HEK293 (cell line): ENCODE measurements at regions not wholly inside any gene's neighbourhood (a gene's known extent, or its start where the extent isn't known, plus 50 kb on each side); places are given as distances from the start of the nearest gene placed in this dataset.

ENCODE experiments used
- CTCF ChIA-PET: fragments of 350-600 bp; formaldehyde crosslinking; extraction: SDS; loops from one replicate; lab custom pipeline; 2021; ENCODE audit warnings: antibody characterized with exemption; lab: Yijun Ruan, JAX
- POLR2A ChIA-PET: fragments of 300-600 bp; formaldehyde crosslinking; extraction: SDS; loops from one replicate; lab custom pipeline; 2020; ENCODE audit warnings: antibody characterized with exemption, inconsistent platforms; lab: Yijun Ruan, JAX
- H3K27ac ChIP-seq: fragments of 200-500 bp; sonication (Bioruptor generic); 2 replicates; pipeline ENCODE4 v1.5.1; 2014; ENCODE audit warnings: low read depth, low read length, control low read depth, inconsistent platforms; ENCODE audit errors: extremely low read depth
- H3K36me3 ChIP-seq, 2 experiments: fragments of 200-500 bp in 1 of 2; sonication (Bioruptor generic) in 1 of 2; 1 replicate in 1 of 2; 2 replicates in 1 of 2; pipeline ENCODE4 v1.5.1; 2014 to 2017; ENCODE audit warnings: inconsistent platforms in 2 of 2, low read length in 2 of 2; ENCODE audit not compliant: control insufficient read depth in 2 of 2, insufficient read depth in 1 of 2
- H3K4me1 ChIP-seq: fragments of 200-500 bp; sonication (Bioruptor generic); 2 replicates; pipeline ENCODE4 v1.5.1; 2014; ENCODE audit warnings: mild to moderate bottlenecking, low read length, inconsistent platforms; ENCODE audit not compliant: control insufficient read depth, insufficient read depth
- H3K4me3 ChIP-seq: 2 replicates; pipeline ENCODE4 v1.5.1; 2011; ENCODE audit warnings: low read depth, mild to moderate bottlenecking, control low read depth, low read length, moderate library complexity
- H3K9me3 ChIP-seq: fragments of 200-500 bp; sonication (Bioruptor generic); 2 replicates; pipeline ENCODE4 v1.5.1; 2014; ENCODE audit warnings: low read depth, low read length, inconsistent platforms; ENCODE audit not compliant: control insufficient read depth, insufficient read depth
- GLIS1 ChIP-seq: fragments of 450-650 bp; formaldehyde crosslinking; IDR thresholded peaks from 2 replicates; pipeline ENCODE4 v1.5.1; 2016; ENCODE audit warnings: missing biosample characterization, missing genetic modification characterization
- GLIS2 ChIP-seq: fragments of 450-650 bp; formaldehyde crosslinking; IDR thresholded peaks from 2 replicates; pipeline ENCODE4 v1.5.1; 2016; ENCODE audit warnings: missing biosample characterization, missing genetic modification characterization
- SETDB1 ChIP-seq: IDR thresholded peaks from one replicate; pipeline ENCODE4 v1.6.1; 2017; ENCODE audit warnings: mild to moderate bottlenecking, low read length, moderate library complexity, mixed read lengths; ENCODE audit not compliant: insufficient read length
- ZBTB1 ChIP-seq: fragments of 450-650 bp; formaldehyde crosslinking; IDR thresholded peaks from 2 replicates; pipeline ENCODE4 v1.5.1; 2016; ENCODE audit warnings: missing biosample characterization, missing genetic modification characterization
- ZBTB48 ChIP-seq: fragments of 450-650 bp; formaldehyde crosslinking; IDR thresholded peaks from 2 replicates; pipeline ENCODE4 v1.5.1; 2016; ENCODE audit warnings: missing biosample characterization, missing genetic modification characterization
- ZBTB8A ChIP-seq: fragments of 450-650 bp; formaldehyde crosslinking; IDR thresholded peaks from 2 replicates; pipeline ENCODE4 v1.5.1; 2016; ENCODE audit warnings: missing biosample characterization, missing genetic modification characterization
- ZNF10 ChIP-seq: fragments of 450-650 bp; formaldehyde crosslinking; IDR thresholded peaks from 2 replicates; pipeline ENCODE4 v1.5.1; 2017; ENCODE audit warnings: missing biosample characterization, missing genetic modification characterization
- ZNF2 ChIP-seq: fragments of 450-650 bp; formaldehyde crosslinking; IDR thresholded peaks from 2 replicates; pipeline ENCODE4 v1.5.1; 2016; ENCODE audit warnings: missing biosample characterization, missing genetic modification characterization
- ZNF341 ChIP-seq: fragments of 450-650 bp; formaldehyde crosslinking; IDR thresholded peaks from 2 replicates; pipeline ENCODE4; 2016; ENCODE audit warnings: low read depth, missing biosample characterization, missing genetic modification characterization
- ZNF514 ChIP-seq: fragments of 450-650 bp; formaldehyde crosslinking; IDR thresholded peaks from 2 replicates; pipeline ENCODE4 v1.5.1; 2016; ENCODE audit warnings: missing biosample characterization, missing genetic modification characterization
- ZNF596 ChIP-seq: fragments of 450-650 bp; IDR thresholded peaks from 2 replicates; pipeline ENCODE4 v1.5.0; 2018; ENCODE audit warnings: missing biosample characterization, mild to moderate bottlenecking, missing genetic modification characterization, moderate library complexity
- ZNF623 ChIP-seq: fragments of 450-650 bp; formaldehyde crosslinking; IDR thresholded peaks from 2 replicates; pipeline ENCODE4 v1.5.1; 2016; ENCODE audit warnings: missing biosample characterization, missing genetic modification characterization
- ZNF626 ChIP-seq: fragments of 450-650 bp; sonication (Bioruptor Pico); formaldehyde crosslinking; IDR thresholded peaks from 2 replicates; pipeline ENCODE4 v1.5.1; 2018; ENCODE audit warnings: missing biosample characterization, missing genetic modification characterization, inconsistent platforms
- ZNF664 ChIP-seq: fragments of 450-650 bp; formaldehyde crosslinking; IDR thresholded peaks from 2 replicates; pipeline ENCODE4 v1.5.1; 2016; ENCODE audit warnings: missing biosample characterization, missing genetic modification characterization
- ZNF791 ChIP-seq: fragments of 450-650 bp; formaldehyde crosslinking; IDR thresholded peaks from 2 replicates; pipeline ENCODE4 v1.5.1; 2016; ENCODE audit warnings: missing biosample characterization, missing genetic modification characterization
- ZSCAN30 ChIP-seq: fragments of 450-650 bp; IDR thresholded peaks from 2 replicates; pipeline ENCODE4 v1.5.1; 2018; ENCODE audit warnings: missing biosample characterization, mild to moderate bottlenecking, missing genetic modification characterization, moderate library complexity
- TF ChIP-seq, protein P1 (sequence below): fragments of 450-650 bp; formaldehyde crosslinking; IDR thresholded peaks from 2 replicates; pipeline ENCODE4 v1.5.1; 2016; ENCODE audit warnings: missing biosample characterization, missing genetic modification characterization
- TF ChIP-seq, protein P2 (sequence below): fragments of 450-650 bp; IDR thresholded peaks from 2 replicates; pipeline ENCODE4 v1.5.1; 2018; ENCODE audit warnings: missing biosample characterization, missing genetic modification characterization
- TF ChIP-seq, protein P3 (sequence below): fragments of 450-650 bp; formaldehyde crosslinking; IDR thresholded peaks from 2 replicates; pipeline ENCODE4 v1.5.1; 2017; ENCODE audit warnings: missing biosample characterization, mild to moderate bottlenecking, missing genetic modification characterization, moderate library complexity
- TF ChIP-seq, protein P4 (sequence below): fragments of 450-650 bp; formaldehyde crosslinking; IDR thresholded peaks from 2 replicates; pipeline ENCODE4 v1.5.1; 2016; ENCODE audit warnings: missing biosample characterization, missing genetic modification characterization
- TF ChIP-seq, protein P5 (sequence below): fragments of 450-650 bp; formaldehyde crosslinking; IDR thresholded peaks from 2 replicates; pipeline ENCODE4 v1.5.1; 2016; ENCODE audit warnings: missing biosample characterization, missing genetic modification characterization, low read depth
- TF ChIP-seq, protein P6 (sequence below): fragments of 450-650 bp; formaldehyde crosslinking; IDR thresholded peaks from 2 replicates; pipeline ENCODE4 v1.5.1; 2016; ENCODE audit warnings: missing biosample characterization, missing genetic modification characterization

DNA sequence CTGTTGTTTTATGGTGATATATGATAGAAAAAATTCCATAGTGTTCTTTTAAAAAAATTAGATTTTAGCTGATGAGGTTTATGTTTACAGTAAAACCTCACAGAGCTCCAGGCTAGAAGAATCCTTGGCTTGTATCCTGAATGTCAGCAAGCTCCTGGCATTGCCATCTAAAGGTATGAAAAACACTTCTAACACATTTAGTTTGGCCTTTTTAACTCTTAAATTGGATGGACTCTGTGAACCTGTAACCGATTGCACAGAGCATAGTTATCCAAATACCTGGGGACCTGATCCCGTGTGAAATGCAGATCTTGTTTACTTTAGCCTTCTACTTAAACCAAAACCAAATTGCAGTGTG lies 241.1 kb upstream of the DCN start:
- ChIA-PET POLR2A (no interaction called here), CTCF (no interaction called here)
- Histone ChIP-seq H3K9me3 (no peaks in the 10 kb centered on the region), H3K36me3 (no peaks in the 10 kb centered on the region), H3K4me1 (0 out of 2 replicates have a peak, but pooled peaks cover 2% of the 10 kb centered on the region), H3K27ac (no peak overlapping the region), H3K4me3 (no peak overlapping the region)
- TF ChIP-seq, protein P1, sequence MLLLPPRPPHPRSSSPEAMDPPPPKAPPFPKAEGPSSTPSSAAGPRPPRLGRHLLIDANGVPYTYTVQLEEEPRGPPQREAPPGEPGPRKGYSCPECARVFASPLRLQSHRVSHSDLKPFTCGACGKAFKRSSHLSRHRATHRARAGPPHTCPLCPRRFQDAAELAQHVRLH (tag by site-specific recombination) = no peak
- TF ChIP-seq ZBTB8A (tag by site-specific recombination) (no peak), ZBTB1 (tag by site-specific recombination) (no peak)
- TF ChIP-seq, protein P2, sequence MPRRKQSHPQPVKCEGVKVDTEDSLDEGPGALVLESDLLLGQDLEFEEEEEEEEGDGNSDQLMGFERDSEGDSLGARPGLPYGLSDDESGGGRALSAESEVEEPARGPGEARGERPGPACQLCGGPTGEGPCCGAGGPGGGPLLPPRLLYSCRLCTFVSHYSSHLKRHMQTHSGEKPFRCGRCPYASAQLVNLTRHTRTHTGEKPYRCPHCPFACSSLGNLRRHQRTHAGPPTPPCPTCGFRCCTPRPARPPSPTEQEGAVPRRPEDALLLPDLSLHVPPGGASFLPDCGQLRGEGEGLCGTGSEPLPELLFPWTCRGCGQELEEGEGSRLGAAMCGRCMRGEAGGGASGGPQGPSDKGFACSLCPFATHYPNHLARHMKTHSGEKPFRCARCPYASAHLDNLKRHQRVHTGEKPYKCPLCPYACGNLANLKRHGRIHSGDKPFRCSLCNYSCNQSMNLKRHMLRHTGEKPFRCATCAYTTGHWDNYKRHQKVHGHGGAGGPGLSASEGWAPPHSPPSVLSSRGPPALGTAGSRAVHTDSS (tag by site-specific recombination) = no peak

DNA sequence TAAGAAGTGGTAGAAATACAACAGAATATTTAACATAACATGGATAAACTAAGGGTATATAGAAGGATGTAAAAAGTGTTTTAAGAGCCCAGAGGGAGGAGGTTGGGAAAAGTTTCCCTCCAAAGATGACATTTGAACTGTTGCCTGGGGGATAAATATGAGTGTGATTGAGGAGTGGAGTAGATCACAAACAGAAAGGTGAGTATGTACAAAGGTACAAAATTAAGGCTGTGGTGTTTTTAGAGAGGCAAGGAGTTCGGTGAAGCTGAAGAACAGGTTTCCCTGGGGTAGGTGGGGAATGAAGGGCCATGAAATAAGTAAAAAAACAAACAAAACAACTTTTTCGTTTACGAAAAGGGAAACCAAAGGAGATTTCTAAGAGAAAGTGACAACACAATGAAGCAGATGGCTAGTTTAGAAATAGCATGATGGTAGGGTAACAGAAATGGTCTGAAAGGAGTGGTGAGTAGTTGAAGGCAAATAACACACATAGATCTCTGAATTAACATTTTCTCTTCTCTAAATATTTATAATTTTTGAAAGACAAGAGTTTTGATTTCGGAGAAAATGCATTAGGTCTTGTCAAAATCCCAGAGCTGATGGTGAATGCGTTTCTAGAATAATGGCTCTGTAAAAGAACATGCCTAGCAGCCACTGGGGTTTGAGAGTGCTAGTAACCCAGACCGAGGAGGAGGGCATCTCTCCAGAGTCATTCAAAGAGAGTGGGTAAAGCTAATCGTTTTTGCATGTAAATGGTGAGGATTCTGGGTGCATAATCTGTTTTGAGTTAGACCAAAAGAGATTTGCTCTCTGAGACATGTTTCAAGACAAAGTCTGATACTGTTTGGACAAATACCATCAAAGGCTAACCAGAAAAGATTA lies 240.4 kb upstream of the DCN start:
- TF ChIP-seq ZNF596 (tag by site-specific recombination) (no peak), ZNF10 (tag by site-specific recombination) (no peak), ZNF623 (tag by site-specific recombination) (no peak), GLIS1 (tag by site-specific recombination) (no peak), ZNF341 (tag by site-specific recombination) (no peak), ZBTB48 (no peak), ZNF664 (tag by site-specific recombination) (no peak), SETDB1 (no peak), ZNF514 (tag by site-specific recombination) (no peak), ZNF626 (tag by site-specific recombination) (no peak), ZSCAN30 (tag by site-specific recombination) (no peak)
- TF ChIP-seq, protein P3, sequence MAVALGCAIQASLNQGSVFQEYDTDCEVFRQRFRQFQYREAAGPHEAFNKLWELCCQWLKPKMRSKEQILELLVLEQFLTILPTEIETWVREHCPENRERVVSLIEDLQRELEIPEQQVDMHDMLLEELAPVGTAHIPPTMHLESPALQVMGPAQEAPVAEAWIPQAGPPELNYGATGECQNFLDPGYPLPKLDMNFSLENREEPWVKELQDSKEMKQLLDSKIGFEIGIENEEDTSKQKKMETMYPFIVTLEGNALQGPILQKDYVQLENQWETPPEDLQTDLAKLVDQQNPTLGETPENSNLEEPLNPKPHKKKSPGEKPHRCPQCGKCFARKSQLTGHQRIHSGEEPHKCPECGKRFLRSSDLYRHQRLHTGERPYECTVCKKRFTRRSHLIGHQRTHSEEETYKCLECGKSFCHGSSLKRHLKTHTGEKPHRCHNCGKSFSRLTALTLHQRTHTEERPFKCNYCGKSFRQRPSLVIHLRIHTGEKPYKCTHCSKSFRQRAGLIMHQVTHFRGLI (tag by site-specific recombination) = no peak
- Histone ChIP-seq H3K36me3 (no peaks in the 10 kb centered on the region), H3K9me3 (no peaks in the 10 kb centered on the region), H3K27ac (no peak overlapping the region), H3K4me1 (0 out of 2 replicates have a peak, but pooled peaks cover 2% of the 10 kb centered on the region), H3K4me3 (no peak overlapping the region)
- CTCF ChIA-PET = no interaction called here
- POLR2A ChIA-PET = no interaction called here

DNA sequence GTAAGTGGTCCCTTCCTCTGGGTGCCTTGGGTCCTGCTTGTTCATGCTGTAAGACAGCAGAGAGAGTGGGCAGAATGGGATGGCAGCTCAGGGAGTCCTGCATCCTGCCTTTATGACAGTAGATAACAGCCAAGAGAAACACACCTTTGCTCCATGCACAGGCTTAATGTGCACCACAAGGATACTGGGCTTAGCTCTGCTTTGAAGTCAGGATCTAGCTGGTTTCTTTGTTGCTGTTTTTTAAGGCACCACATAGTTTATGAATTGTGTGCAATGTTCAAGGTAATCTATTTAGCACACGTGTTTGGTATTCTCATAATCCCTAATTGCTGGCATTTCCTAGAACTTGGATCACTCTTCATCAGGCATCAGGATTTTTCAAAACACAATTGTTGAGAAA lies 239.5 kb upstream of the DCN start:
- Histone ChIP-seq H3K9me3 (no peaks in the 10 kb centered on the region), H3K4me1 (0 out of 2 replicates have a peak, but pooled peaks cover 2% of the 10 kb centered on the region), H3K36me3 (no peaks in the 10 kb centered on the region), H3K27ac (no peak overlapping the region), H3K4me3 (no peak overlapping the region)
- POLR2A ChIA-PET = no interaction called here
- CTCF ChIA-PET = interaction anchor here (0.6 kb wide), 1 partner anchor 13 kb away, joined by 4 read pairs; no protein-coding TSS in a partner anchor
- TF ChIP-seq, protein P4, sequence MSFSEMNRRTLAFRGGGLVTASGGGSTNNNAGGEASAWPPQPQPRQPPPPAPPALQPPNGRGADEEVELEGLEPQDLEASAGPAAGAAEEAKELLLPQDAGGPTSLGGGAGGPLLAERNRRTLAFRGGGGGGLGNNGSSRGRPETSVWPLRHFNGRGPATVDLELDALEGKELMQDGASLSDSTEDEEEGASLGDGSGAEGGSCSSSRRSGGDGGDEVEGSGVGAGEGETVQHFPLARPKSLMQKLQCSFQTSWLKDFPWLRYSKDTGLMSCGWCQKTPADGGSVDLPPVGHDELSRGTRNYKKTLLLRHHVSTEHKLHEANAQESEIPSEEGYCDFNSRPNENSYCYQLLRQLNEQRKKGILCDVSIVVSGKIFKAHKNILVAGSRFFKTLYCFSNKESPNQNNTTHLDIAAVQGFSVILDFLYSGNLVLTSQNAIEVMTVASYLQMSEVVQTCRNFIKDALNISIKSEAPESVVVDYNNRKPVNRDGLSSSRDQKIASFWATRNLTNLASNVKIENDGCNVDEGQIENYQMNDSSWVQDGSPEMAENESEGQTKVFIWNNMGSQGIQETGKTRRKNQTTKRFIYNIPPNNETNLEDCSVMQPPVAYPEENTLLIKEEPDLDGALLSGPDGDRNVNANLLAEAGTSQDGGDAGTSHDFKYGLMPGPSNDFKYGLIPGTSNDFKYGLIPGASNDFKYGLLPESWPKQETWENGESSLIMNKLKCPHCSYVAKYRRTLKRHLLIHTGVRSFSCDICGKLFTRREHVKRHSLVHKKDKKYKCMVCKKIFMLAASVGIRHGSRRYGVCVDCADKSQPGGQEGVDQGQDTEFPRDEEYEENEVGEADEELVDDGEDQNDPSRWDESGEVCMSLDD (tag by site-specific recombination) = no peak
- TF ChIP-seq ZBTB48 (no peak), ZNF791 (tag by site-specific recombination) (no peak), GLIS2 (tag by site-specific recombination) (no peak), ZNF2 (no peak)
- TF ChIP-seq, protein P5, sequence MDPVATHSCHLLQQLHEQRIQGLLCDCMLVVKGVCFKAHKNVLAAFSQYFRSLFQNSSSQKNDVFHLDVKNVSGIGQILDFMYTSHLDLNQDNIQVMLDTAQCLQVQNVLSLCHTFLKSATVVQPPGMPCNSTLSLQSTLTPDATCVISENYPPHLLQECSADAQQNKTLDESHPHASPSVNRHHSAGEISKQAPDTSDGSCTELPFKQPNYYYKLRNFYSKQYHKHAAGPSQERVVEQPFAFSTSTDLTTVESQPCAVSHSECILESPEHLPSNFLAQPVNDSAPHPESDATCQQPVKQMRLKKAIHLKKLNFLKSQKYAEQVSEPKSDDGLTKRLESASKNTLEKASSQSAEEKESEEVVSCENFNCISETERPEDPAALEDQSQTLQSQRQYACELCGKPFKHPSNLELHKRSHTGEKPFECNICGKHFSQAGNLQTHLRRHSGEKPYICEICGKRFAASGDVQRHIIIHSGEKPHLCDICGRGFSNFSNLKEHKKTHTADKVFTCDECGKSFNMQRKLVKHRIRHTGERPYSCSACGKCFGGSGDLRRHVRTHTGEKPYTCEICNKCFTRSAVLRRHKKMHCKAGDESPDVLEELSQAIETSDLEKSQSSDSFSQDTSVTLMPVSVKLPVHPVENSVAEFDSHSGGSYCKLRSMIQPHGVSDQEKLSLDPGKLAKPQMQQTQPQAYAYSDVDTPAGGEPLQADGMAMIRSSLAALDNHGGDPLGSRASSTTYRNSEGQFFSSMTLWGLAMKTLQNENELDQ = no peak
- TF ChIP-seq, protein P6, sequence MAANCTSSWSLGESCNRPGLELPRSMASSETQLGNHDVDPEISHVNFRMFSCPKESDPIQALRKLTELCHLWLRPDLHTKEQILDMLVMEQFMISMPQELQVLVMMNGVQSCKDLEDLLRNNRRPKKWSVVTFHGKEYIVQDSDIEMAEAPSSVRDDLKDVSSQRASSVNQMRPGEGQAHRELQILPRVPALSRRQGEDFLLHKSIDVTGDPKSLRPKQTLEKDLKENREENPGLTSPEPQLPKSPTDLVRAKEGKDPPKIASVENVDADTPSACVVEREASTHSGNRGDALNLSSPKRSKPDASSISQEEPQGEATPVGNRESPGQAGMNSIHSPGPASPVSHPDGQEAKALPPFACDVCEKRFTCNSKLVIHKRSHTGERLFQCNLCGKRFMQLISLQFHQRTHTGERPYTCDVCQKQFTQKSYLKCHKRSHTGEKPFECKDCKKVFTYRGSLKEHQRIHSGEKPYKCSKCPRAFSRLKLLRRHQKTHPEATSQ (tag by site-specific recombination) = no peak
